Colonic mucosa (tissue), 4 donors: ENCODE measurements at regions not wholly inside any gene's neighbourhood (a gene's known extent, or its start where the extent isn't known, plus 50 kb on each side); places are given as distances from the start of the nearest gene placed in this dataset.

ENCODE experiments used
- DNase-seq: peaks from one replicate; pipeline ENCODE4 v3.0.0-alpha.2; 2020
- H3K27ac ChIP-seq: fragments of 200-600 bp; one replicate; pipeline ENCODE4 v1.8.0; 2021
- H3K27me3 ChIP-seq: fragments of 200-600 bp; one replicate; pipeline ENCODE4 v1.8.0; 2021
- H3K36me3 ChIP-seq: fragments of 200-600 bp; one replicate; pipeline ENCODE4 v1.8.0; 2021
- H3K4me1 ChIP-seq: fragments of 200-600 bp; one replicate; pipeline ENCODE4 v1.8.0; 2021; ENCODE audit warnings: mild to moderate bottlenecking
- H3K4me3 ChIP-seq: fragments of 200-600 bp; one replicate; pipeline ENCODE4 v1.8.0; 2021
- H3K9ac ChIP-seq, 2 donors: one replicate each; pipeline ENCODE4 v1.7.0; 2013; ENCODE audit warnings: control low read depth in 2 of 2, low read depth in 2 of 2, low read length in 2 of 2
- H3K9me3 ChIP-seq: fragments of 200-600 bp; one replicate; pipeline ENCODE4 v1.8.0; 2021
- intact Hi-C: fragments of 100-400 bp; cut with DNase I; formaldehyde crosslinking; loops from one replicate; pipeline ENCODE4 v1.14.1; 2022
- TF ChIP-seq, protein P1 (sequence below): fragments of 200-600 bp; IDR thresholded peaks from one replicate; pipeline ENCODE4 v1.8.0; 2022; ENCODE audit warnings: antibody characterized with exemption, mild to moderate bottlenecking
- donor health status: healthy.
- donor health status: DM: no; HTN: no; CAD: no.
- donor health status: DM: no; HTN: no; CAD: no.

- Histone ChIP-seq H3K36me3 (no peaks in the 10 kb centered on the region), H3K9ac (peak overlapping the region in 1 of 2 donors; percentile 17), H3K4me1 (no peaks in the 10 kb centered on the region), H3K4me3 (no peak overlapping the region), H3K9me3 (no peaks in the 10 kb centered on the region), H3K27me3 (no peaks in the 10 kb centered on the region), H3K27ac (no peak overlapping the region)
- DNase-seq = no peak
- intact Hi-C loops = no loop called here
- TF ChIP-seq, protein P1, sequence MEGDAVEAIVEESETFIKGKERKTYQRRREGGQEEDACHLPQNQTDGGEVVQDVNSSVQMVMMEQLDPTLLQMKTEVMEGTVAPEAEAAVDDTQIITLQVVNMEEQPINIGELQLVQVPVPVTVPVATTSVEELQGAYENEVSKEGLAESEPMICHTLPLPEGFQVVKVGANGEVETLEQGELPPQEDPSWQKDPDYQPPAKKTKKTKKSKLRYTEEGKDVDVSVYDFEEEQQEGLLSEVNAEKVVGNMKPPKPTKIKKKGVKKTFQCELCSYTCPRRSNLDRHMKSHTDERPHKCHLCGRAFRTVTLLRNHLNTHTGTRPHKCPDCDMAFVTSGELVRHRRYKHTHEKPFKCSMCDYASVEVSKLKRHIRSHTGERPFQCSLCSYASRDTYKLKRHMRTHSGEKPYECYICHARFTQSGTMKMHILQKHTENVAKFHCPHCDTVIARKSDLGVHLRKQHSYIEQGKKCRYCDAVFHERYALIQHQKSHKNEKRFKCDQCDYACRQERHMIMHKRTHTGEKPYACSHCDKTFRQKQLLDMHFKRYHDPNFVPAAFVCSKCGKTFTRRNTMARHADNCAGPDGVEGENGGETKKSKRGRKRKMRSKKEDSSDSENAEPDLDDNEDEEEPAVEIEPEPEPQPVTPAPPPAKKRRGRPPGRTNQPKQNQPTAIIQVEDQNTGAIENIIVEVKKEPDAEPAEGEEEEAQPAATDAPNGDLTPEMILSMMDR = no peak
Measured at GRCh38 chr10:78876449-78876848, 192.3 kb upstream of the ZMIZ1 start.

GRCh38 chr10:78879621-78880020 is 189.1 kb upstream of the ZMIZ1 start:
- intact Hi-C loops = no loop called here
- Histone ChIP-seq H3K4me3 (no peak overlapping the region), H3K27ac (no peak overlapping the region), H3K27me3 (no peaks in the 10 kb centered on the region), H3K36me3 (no peaks in the 10 kb centered on the region), H3K9me3 (no peaks in the 10 kb centered on the region), H3K4me1 (no peaks in the 10 kb centered on the region), H3K9ac (no peak overlapping the region)
- TF ChIP-seq, protein P1 = no peak
- no peak for DNase-seq

DNA sequence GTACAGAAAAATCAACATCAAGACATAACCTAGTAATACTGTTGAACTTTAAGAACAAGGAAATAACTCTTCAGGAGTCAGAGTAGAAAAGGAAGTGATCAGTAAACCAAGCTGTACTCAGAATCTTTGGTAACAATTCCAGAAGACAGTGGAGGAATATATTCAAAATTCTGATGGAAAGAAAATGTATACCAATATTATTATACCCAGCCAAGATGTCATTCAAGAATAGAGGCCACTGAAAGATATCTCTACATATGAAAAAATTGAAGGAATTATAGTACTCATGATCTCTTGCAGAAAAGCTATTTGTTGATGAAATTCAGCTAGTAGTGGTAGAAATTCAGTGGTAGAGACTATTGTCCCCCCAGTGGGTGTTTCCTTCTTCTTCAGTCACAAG is 182.6 kb upstream of the ZMIZ1 start:
- peak; percentile 2 for DNase-seq
- TF ChIP-seq, protein P1 = no peak
- Histone ChIP-seq H3K27me3 (no peaks in the 10 kb centered on the region), H3K27ac (no peak overlapping the region), H3K9ac (no peak overlapping the region), H3K9me3 (no peaks in the 10 kb centered on the region), H3K4me3 (no peak overlapping the region), H3K36me3 (no peaks in the 10 kb centered on the region), H3K4me1 (no peaks in the 10 kb centered on the region)
- intact Hi-C loops = no loop called here

- DNase-seq = no peak
- H3K27me3 ChIP-seq = no peaks in the 10 kb centered on the region
- no peaks in the 10 kb centered on the region for H3K9me3 ChIP-seq
- H3K4me3 ChIP-seq = no peak overlapping the region
- no peak overlapping the region for H3K27ac ChIP-seq
- no peaks in the 10 kb centered on the region for H3K36me3 ChIP-seq
- intact Hi-C loops = no loop called here
- H3K4me1 ChIP-seq = no peaks in the 10 kb centered on the region
- TF ChIP-seq, protein P1 = no peak
- H3K9ac ChIP-seq = no peak overlapping the region
Measured at GRCh38 chr10:78889536-78890063, 179.2 kb upstream of the ZMIZ1 start.

- Histone ChIP-seq H3K4me3 (no peak overlapping the region), H3K9ac (no peak overlapping the region), H3K27me3 (no peaks in the 10 kb centered on the region), H3K9me3 (no peaks in the 10 kb centered on the region), H3K36me3 (no peaks in the 10 kb centered on the region), H3K27ac (no peak overlapping the region), H3K4me1 (no peaks in the 10 kb centered on the region)
- intact Hi-C loops = no loop called here
- DNase-seq = peak; percentile 6
- TF ChIP-seq, protein P1 = no peak
Measured at GRCh38 chr10:78890506-78890905, 178.3 kb upstream of the ZMIZ1 start.
